H1 (cell line): ENCODE measurements at regions not wholly inside any gene's neighbourhood (a gene's known extent, or its start where the extent isn't known, plus 50 kb on each side); places are given as distances from the start of the nearest gene placed in this dataset.

ENCODE experiments used
- CEBPB ChIP-seq: IDR thresholded peaks from 2 replicates; pipeline ENCODE4 v1.6.1; 2012; ENCODE audit warnings: low read depth, low read length
- ZNF274 ChIP-seq: IDR thresholded peaks from 2 replicates; pipeline ENCODE4 v1.7.0; 2012; ENCODE audit warnings: low read length, borderline replicate concordance; ENCODE audit errors: extremely low read depth

DNA sequence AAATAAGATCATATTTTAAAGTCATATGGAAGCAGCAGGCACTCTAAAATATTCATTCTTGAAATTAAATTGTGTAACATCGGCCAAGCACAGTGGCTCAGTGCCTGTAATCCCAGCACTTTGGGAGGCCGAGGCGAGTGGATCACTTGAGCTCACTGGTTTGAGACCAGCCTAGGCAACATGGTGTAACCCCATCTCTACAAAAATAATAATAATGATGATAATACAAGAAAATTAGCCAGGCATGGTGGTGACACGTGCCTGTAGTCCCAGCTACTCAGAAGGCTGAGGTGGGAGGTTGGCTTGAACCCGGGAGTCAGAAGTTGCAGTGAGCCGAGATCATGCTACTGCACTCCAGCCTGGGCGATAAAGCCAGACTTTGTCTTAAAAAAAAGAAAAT lies 77.4 kb downstream of the TRIM29 start (continued):
- TF ChIP-seq CEBPB: no peak
- TF ChIP-seq ZNF274: no peak
- TF ChIP-seq, all 59 proteins: peak for 0
